Karpas-422 (cell line): ENCODE measurements at regions not wholly inside any gene's neighbourhood (a gene's known extent, or its start where the extent isn't known, plus 50 kb on each side); places are given as distances from the start of the nearest gene placed in this dataset.

Experiments
- DNase-seq: peaks from one replicate; pipeline ENCODE4 v3.0.0-alpha.2; 2015
- H2AFZ ChIP-seq: fragments of 200-600 bp; sonication (generic); 2 replicates; pipeline ENCODE4 v1.6.1; 2014; ENCODE audit warnings: antibody characterized with exemption, low read length, mixed read lengths
- H3K27ac ChIP-seq: fragments of 200-600 bp; sonication (generic); 2 replicates; pipeline ENCODE4 v1.5.1; 2014; ENCODE audit warnings: mild to moderate bottlenecking, low read length, moderate library complexity
- H3K27me3 ChIP-seq: fragments of 200-600 bp; sonication (generic); 2 replicates; pipeline ENCODE4 v1.6.1; 2014; ENCODE audit warnings: low read length, mixed read lengths
- H3K36me3 ChIP-seq: fragments of 200-600 bp; sonication (generic); 2 replicates; pipeline ENCODE4 v1.6.1; 2014; ENCODE audit warnings: low read length, mixed read lengths; ENCODE audit not compliant: insufficient read depth
- H3K4me1 ChIP-seq: fragments of 200-600 bp; sonication (generic); 2 replicates; pipeline ENCODE4 v1.6.1; 2014; ENCODE audit warnings: mild to moderate bottlenecking, low read length, mixed read lengths
- H3K4me2 ChIP-seq: fragments of 200-600 bp; sonication (generic); 2 replicates; pipeline ENCODE4 v1.6.1; 2014; ENCODE audit warnings: low read length, low read depth, mild to moderate bottlenecking; ENCODE audit not compliant: poor library complexity, severe bottlenecking
- H3K4me3 ChIP-seq: fragments of 200-600 bp; sonication (generic); 2 replicates; pipeline ENCODE4 v1.5.1; 2014; ENCODE audit warnings: mild to moderate bottlenecking, antibody characterized with exemption, low read length, mixed read lengths
- H3K79me2 ChIP-seq: fragments of 200-600 bp; sonication (generic); 2 replicates; pipeline ENCODE4 v1.6.1; 2014; ENCODE audit warnings: mild to moderate bottlenecking, low read length, mixed read lengths
- H3K9ac ChIP-seq: fragments of 200-600 bp; sonication (generic); 2 replicates; pipeline ENCODE4 v1.6.0; 2014; ENCODE audit warnings: low read length
- H3K9me2 ChIP-seq: fragments of 200-600 bp; sonication (generic), shearing (Covaris generic); replicated peaks from 2 replicates; pipeline ENCODE4 v1.6.0; 2014; ENCODE audit warnings: mild to moderate bottlenecking, low read length, moderate library complexity; ENCODE audit not compliant: insufficient read depth
- H3K9me3 ChIP-seq: fragments of 300-700, 200-600 bp; sonication (generic); 2 replicates; pipeline ENCODE4 v1.6.1; 2014; ENCODE audit warnings: low read length, mixed read lengths
- H4K20me1 ChIP-seq: fragments of 200-600 bp; sonication (generic); 2 replicates; pipeline ENCODE4 v1.6.1; 2014; ENCODE audit warnings: mild to moderate bottlenecking, antibody characterized with exemption, low read length, low read depth; ENCODE audit not compliant: insufficient read depth

DNA sequence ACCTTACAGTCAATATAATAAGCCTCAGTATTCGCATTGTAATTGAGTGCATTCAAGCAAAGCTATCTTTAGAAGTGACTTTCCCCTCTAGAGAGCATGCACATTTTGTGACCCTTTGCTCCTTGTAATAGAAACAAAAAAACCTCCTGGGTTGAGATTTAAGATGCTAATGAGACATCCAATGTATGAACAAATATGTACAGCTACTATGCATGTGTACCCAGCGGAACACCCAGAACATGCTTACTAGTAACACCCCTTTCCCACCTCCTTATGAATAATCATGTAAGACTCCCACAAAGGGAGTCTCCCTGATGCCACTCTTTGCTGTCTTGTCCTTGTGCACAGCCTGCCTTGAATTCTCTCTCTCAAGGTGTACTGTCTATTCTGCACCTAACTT lies 205.5 kb downstream of the PRR32 start:
- Histone ChIP-seq H3K4me2 (no peak overlapping the region), H3K27ac (no peak overlapping the region), H4K20me1 (no peaks in the 10 kb centered on the region), H3K36me3 (no peaks in the 10 kb centered on the region), H3K9ac (no peak overlapping the region), H2AFZ (no peak overlapping the region), H3K27me3 (no peaks in the 10 kb centered on the region), H3K79me2 (no peaks in the 10 kb centered on the region), H3K4me3 (no peak overlapping the region), H3K9me3 (peaks cover 24% of the 10 kb centered on the region; the same call in 1 of the 2 replicates), H3K9me2 (no peaks in the 10 kb centered on the region), H3K4me1 (no peaks in the 10 kb centered on the region)
- no peak for DNase-seq

- Histone ChIP-seq H3K9ac (no peak overlapping the region), H3K79me2 (no peaks in the 10 kb centered on the region), H3K27ac (no peak overlapping the region), H3K36me3 (no peaks in the 10 kb centered on the region), H2AFZ (no peak overlapping the region), H3K9me3 (peaks cover 21% of the 10 kb centered on the region), H3K4me2 (no peak overlapping the region), H4K20me1 (no peaks in the 10 kb centered on the region), H3K4me1 (no peaks in the 10 kb centered on the region), H3K9me2 (0 out of 2 replicates have a peak, but pooled peaks cover under 1% of the 10 kb centered on the region), H3K4me3 (no peak overlapping the region), H3K27me3 (no peaks in the 10 kb centered on the region)
- DNase-seq = no peak
These were observed 210.7 kb downstream of the PRR32 start for GRCh38 chrX:127030016-127030748.

- no peaks in the 10 kb centered on the region for H3K27me3 ChIP-seq
- no peak overlapping the region for H3K4me2 ChIP-seq
- no peaks in the 10 kb centered on the region for H3K36me3 ChIP-seq
- H3K9me3 ChIP-seq = peaks cover 15% of the 10 kb centered on the region
- H3K9me2 ChIP-seq = 0 out of 2 replicates have a peak, but pooled peaks cover 2% of the 10 kb centered on the region
- H3K9ac ChIP-seq = no peak overlapping the region
- H4K20me1 ChIP-seq = no peaks in the 10 kb centered on the region
- H3K4me3 ChIP-seq = no peak overlapping the region
- H2AFZ ChIP-seq = no peak overlapping the region
- no peak for DNase-seq
- H3K27ac ChIP-seq = no peak overlapping the region
- H3K4me1 ChIP-seq = no peaks in the 10 kb centered on the region
- no peaks in the 10 kb centered on the region for H3K79me2 ChIP-seq
These were observed 217.6 kb downstream of the PRR32 start for GRCh38 chrX:127037159-127037558.

DNA sequence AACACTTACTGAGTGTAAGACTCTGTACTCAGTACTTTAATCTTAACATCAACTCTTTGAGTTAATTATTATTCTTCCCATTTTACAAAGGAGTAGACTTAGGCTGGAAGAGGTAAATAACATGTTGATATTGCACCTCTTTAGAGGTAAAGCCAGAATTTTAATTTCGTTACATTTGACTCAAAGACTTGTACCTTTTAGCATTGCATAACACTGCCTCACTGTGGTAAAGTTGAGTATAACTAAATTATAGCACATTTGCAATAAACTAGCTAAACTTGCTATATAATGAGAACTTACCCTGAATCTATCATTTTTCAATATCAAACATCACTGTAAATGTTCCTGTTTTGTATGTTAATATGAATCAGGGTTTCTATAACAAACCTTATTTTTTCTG lies 218.5 kb downstream of the PRR32 start:
- no peak overlapping the region for H3K9ac ChIP-seq
- DNase-seq = peak; percentile 43
- no peak overlapping the region for H3K4me3 ChIP-seq
- H3K4me2 ChIP-seq = no peak overlapping the region
- H3K27ac ChIP-seq = no peak overlapping the region
- H4K20me1 ChIP-seq = no peaks in the 10 kb centered on the region
- H3K36me3 ChIP-seq = no peaks in the 10 kb centered on the region
- no peaks in the 10 kb centered on the region for H3K79me2 ChIP-seq
- no peaks in the 10 kb centered on the region for H3K27me3 ChIP-seq
- H3K9me3 ChIP-seq = peaks cover 15% of the 10 kb centered on the region
- H3K4me1 ChIP-seq = no peaks in the 10 kb centered on the region
- H3K9me2 ChIP-seq = 0 out of 2 replicates have a peak, but pooled peaks cover 2% of the 10 kb centered on the region
- H2AFZ ChIP-seq = no peak overlapping the region

GRCh38 chrX:127057891-127058619 lies 238.5 kb downstream of the PRR32 start:
- Histone ChIP-seq H3K27me3 (no peaks in the 10 kb centered on the region), H3K9me2 (no peaks in the 10 kb centered on the region), H2AFZ (no peak overlapping the region), H3K4me2 (no peak overlapping the region), H3K4me1 (no peaks in the 10 kb centered on the region), H3K9ac (no peak overlapping the region), H3K27ac (no peak overlapping the region), H3K79me2 (no peaks in the 10 kb centered on the region), H4K20me1 (no peaks in the 10 kb centered on the region), H3K9me3 (peaks cover 25% of the 10 kb centered on the region), H3K36me3 (no peaks in the 10 kb centered on the region), H3K4me3 (no peak overlapping the region)
- DNase-seq = no peak

GRCh38 chrX:127085939-127086338 lies 266.4 kb downstream of the PRR32 start:
- Histone ChIP-seq H4K20me1 (no peaks in the 10 kb centered on the region), H3K27me3 (no peaks in the 10 kb centered on the region), H3K4me3 (no peak overlapping the region), H3K27ac (no peak overlapping the region), H3K4me1 (no peaks in the 10 kb centered on the region), H3K79me2 (no peaks in the 10 kb centered on the region), H2AFZ (no peak overlapping the region), H3K9me3 (peaks cover 43% of the 10 kb centered on the region), H3K4me2 (no peak overlapping the region), H3K9ac (no peak overlapping the region), H3K36me3 (no peaks in the 10 kb centered on the region), H3K9me2 (no peaks in the 10 kb centered on the region)
- DNase-seq = no peak

DNA sequence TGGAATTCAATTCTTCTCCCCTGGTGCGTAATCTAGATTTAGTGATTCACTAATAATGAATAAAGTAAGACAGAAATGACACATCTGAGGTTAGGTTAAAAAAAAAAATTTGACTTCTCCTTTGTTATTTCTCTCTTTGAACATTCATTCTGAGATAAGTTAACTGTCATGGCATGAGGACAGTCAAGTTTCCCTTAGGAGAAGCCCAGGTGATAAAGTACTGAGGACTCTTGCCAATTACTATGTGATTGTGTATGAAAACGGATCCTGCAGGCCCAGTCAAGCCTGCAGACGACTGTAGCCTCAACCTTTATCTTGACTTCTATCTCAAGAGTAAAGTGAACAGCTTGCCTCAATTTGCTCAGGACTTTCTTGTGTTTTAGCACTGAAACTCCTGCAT lies 293.2 kb downstream of the PRR32 start:
- Histone ChIP-seq H3K4me1 (no peaks in the 10 kb centered on the region), H3K27ac (no peak overlapping the region), H2AFZ (no peak overlapping the region), H4K20me1 (no peaks in the 10 kb centered on the region), H3K9ac (no peak overlapping the region), H3K36me3 (no peaks in the 10 kb centered on the region), H3K4me3 (no peak overlapping the region), H3K27me3 (no peaks in the 10 kb centered on the region), H3K79me2 (no peaks in the 10 kb centered on the region), H3K9me3 (peaks cover 16% of the 10 kb centered on the region), H3K4me2 (no peak overlapping the region), H3K9me2 (no peaks in the 10 kb centered on the region)
- DNase-seq = no peak

DNA sequence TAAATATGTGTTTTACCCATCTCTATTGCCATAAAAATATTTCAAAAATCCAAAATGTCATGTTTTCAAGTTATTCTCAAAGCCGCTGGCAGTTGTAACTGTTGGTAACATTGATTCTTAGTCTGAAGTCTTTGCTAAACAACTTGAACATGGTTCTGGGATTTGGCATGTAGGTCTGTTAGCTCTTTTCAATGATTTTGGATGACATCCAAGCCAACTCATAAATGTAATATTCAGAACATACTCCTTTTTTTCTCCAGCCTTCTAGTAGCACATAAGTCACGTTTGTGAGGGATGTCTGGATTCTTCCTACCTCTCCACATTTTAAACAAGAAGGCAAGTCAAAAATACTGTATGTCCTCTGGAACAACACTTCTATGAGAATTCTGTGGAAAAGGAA lies 305.3 kb downstream of the PRR32 start:
- Histone ChIP-seq H3K9me3 (peaks cover 14% of the 10 kb centered on the region), H3K4me2 (no peak overlapping the region), H3K36me3 (no peaks in the 10 kb centered on the region), H2AFZ (no peak overlapping the region), H3K27ac (no peak overlapping the region), H3K4me1 (no peaks in the 10 kb centered on the region), H3K79me2 (no peaks in the 10 kb centered on the region), H3K9ac (no peak overlapping the region), H4K20me1 (no peaks in the 10 kb centered on the region), H3K9me2 (no peaks in the 10 kb centered on the region), H3K4me3 (no peak overlapping the region), H3K27me3 (no peaks in the 10 kb centered on the region)
- DNase-seq = no peak
